ENCODE measurements at regions not wholly inside any gene's neighbourhood (a gene's known extent, or its start where the extent isn't known, plus 50 kb on each side); places are given as distances from the start of the nearest gene placed in this dataset.

- TF ChIP-seq CTCF (IDR thresholded peaks at IDR 0.05; ENCODE audit: partially characterized antibody, unreplicated experiment) = no peak
- H3K4me1 Mint-ChIP-seq (ENCODE audit: low read depth, unreplicated experiment) = no peaks in the 10 kb centered on the region
- H3K27me3 Mint-ChIP-seq (ENCODE audit: unreplicated experiment) = peaks cover 3% of the 10 kb centered on the region
- DNase-seq = no peak
- no peaks in the 10 kb centered on the region for H3K9me3 Mint-ChIP-seq (ENCODE audit: unreplicated experiment)
- no peak overlapping the region for H3K4me3 Mint-ChIP-seq (ENCODE audit: unreplicated experiment)
- no peak overlapping the region for H3K27ac Mint-ChIP-seq (ENCODE audit: unreplicated experiment)
- no peaks in the 10 kb centered on the region for H3K36me3 Mint-ChIP-seq (ENCODE audit: unreplicated experiment)
Measured at GRCh38 chr21:40938611-40939010, 91.7 kb upstream of the DSCAM start.

GRCh38 chr21:40947713-40948112 is 100.8 kb upstream of the DSCAM start:
- Mint-ChIP-seq H3K27me3 (ENCODE audit: unreplicated experiment) (peaks cover 1% of the 10 kb centered on the region), H3K4me3 (ENCODE audit: unreplicated experiment) (no peak overlapping the region), H3K36me3 (ENCODE audit: unreplicated experiment) (no peaks in the 10 kb centered on the region), H3K27ac (ENCODE audit: unreplicated experiment) (no peak overlapping the region), H3K4me1 (ENCODE audit: low read depth, unreplicated experiment) (no peaks in the 10 kb centered on the region), H3K9me3 (ENCODE audit: unreplicated experiment) (no peaks in the 10 kb centered on the region)
- no peak for DNase-seq
- no peak for TF ChIP-seq CTCF (IDR thresholded peaks at IDR 0.05; ENCODE audit: partially characterized antibody, unreplicated experiment)

DNA sequence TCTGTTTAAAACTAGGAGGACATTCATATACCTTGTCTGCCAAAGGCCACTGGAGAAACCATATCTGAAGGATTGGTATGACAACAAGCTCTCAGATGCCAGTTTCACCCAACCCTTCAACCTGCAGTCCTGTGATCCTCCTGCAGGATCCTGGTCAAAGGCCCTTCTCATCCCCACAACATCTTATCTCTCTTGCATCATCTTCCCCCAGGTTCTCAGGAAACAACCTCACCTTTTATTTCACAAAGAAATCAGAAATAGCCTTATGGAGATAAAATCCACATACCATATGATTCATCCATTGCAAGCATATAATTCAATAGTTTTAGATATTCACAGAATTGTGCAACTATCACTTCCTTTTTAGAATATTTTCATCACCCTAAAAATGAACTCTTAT is 104.0 kb upstream of the DSCAM start:
- H3K9me3 Mint-ChIP-seq (ENCODE audit: unreplicated experiment) = no peaks in the 10 kb centered on the region
- no peak for DNase-seq
- TF ChIP-seq CTCF (IDR thresholded peaks at IDR 0.05; ENCODE audit: partially characterized antibody, unreplicated experiment) = no peak
- H3K4me1 Mint-ChIP-seq (ENCODE audit: low read depth, unreplicated experiment) = no peaks in the 10 kb centered on the region
- H3K27ac Mint-ChIP-seq (ENCODE audit: unreplicated experiment) = no peak overlapping the region
- no peak overlapping the region for H3K4me3 Mint-ChIP-seq (ENCODE audit: unreplicated experiment)
- peaks cover 10% of the 10 kb centered on the region for H3K36me3 Mint-ChIP-seq (ENCODE audit: unreplicated experiment)
- peaks cover 2% of the 10 kb centered on the region for H3K27me3 Mint-ChIP-seq (ENCODE audit: unreplicated experiment)

GRCh38 chr21:40952551-40953323 is 105.8 kb upstream of the DSCAM start:
- DNase-seq = no peak
- Mint-ChIP-seq H3K4me1 (ENCODE audit: low read depth, unreplicated experiment) (no peaks in the 10 kb centered on the region), H3K9me3 (ENCODE audit: unreplicated experiment) (no peaks in the 10 kb centered on the region), H3K36me3 (ENCODE audit: unreplicated experiment) (peaks cover 10% of the 10 kb centered on the region), H3K4me3 (ENCODE audit: unreplicated experiment) (no peak overlapping the region), H3K27ac (ENCODE audit: unreplicated experiment) (no peak overlapping the region), H3K27me3 (ENCODE audit: unreplicated experiment) (peaks cover 4% of the 10 kb centered on the region)
- TF ChIP-seq CTCF (IDR thresholded peaks at IDR 0.05; ENCODE audit: partially characterized antibody, unreplicated experiment) = no peak

- Mint-ChIP-seq H3K9me3 (ENCODE audit: unreplicated experiment) (peaks cover 3% of the 10 kb centered on the region), H3K27ac (ENCODE audit: unreplicated experiment) (no peak overlapping the region)
- no peak for DNase-seq
Measured at GRCh38 chr21:40964691-40965090, 117.7 kb upstream of the DSCAM start.

More at GRCh38 chr21:40964691-40965090, 117.7 kb upstream of the DSCAM start:
- peaks cover 4% of the 10 kb centered on the region for H3K36me3 Mint-ChIP-seq (ENCODE audit: unreplicated experiment)
- peaks cover 1% of the 10 kb centered on the region for H3K27me3 Mint-ChIP-seq (ENCODE audit: unreplicated experiment)
- TF ChIP-seq CTCF (IDR thresholded peaks at IDR 0.05; ENCODE audit: partially characterized antibody, unreplicated experiment) = no peak
- H3K4me3 Mint-ChIP-seq (ENCODE audit: unreplicated experiment) = no peak overlapping the region
- H3K4me1 Mint-ChIP-seq (ENCODE audit: low read depth, unreplicated experiment) = peaks cover 7% of the 10 kb centered on the region
